Activated naive CD4-positive, alpha-beta T cell (primary cell): ENCODE measurements at regions not wholly inside any gene's neighbourhood (a gene's known extent, or its start where the extent isn't known, plus 50 kb on each side); places are given as distances from the start of the nearest gene placed in this dataset.
"Not testable (repeated sequence)": the region's sequence is repeated elsewhere in the genome, so short reads cannot be mapped to it uniquely, and the experiment has no call there.

Experiments used
- DNase-seq, 4 experiments: peaks; one replicate each; lab custom pipeline; 2025; lab: John Stamatoyannopoulos, UW

- no peak for DNase-seq
Observed at GRCh38 chrX:45485719-45486118, 285.0 kb upstream of the DIPK2B start.

GRCh38 chrX:45479835-45480422, 279.3 kb upstream of the DIPK2B start:
- DNase-seq, result no peak

GRCh38 chrX:45479196-45479834, 278.6 kb upstream of the DIPK2B start:
- DNase-seq, result no peak

- no peak for DNase-seq
Observed at GRCh38 chrX:45472968-45473367, 272.3 kb upstream of the DIPK2B start.

- DNase-seq, result not testable (repeated sequence)
Observed at GRCh38 chrX:45467537-45467936, 266.9 kb upstream of the DIPK2B start.

- DNase-seq, result not testable (repeated sequence)
Observed at GRCh38 chrX:45455732-45456131, 255.1 kb upstream of the DIPK2B start.

GRCh38 chrX:45454290-45454689, 253.6 kb upstream of the DIPK2B start:
- no peak for DNase-seq

GRCh38 chrX:45449982-45450381, 249.3 kb upstream of the DIPK2B start:
- no peak for DNase-seq

GRCh38 chrX:45447995-45448394, 247.3 kb upstream of the DIPK2B start:
- no peak for DNase-seq

GRCh38 chrX:45447331-45447730, 246.7 kb upstream of the DIPK2B start:
- DNase-seq, result no peak

GRCh38 chrX:45445745-45446412, 245.2 kb upstream of the DIPK2B start:
- no peak for DNase-seq

- DNase-seq, result no peak
Observed at GRCh38 chrX:45437186-45437585, 236.5 kb upstream of the DIPK2B start.

GRCh38 chrX:45435481-45435880, 234.8 kb upstream of the DIPK2B start:
- DNase-seq, result no peak

- DNase-seq, result no peak
Observed at GRCh38 chrX:45434231-45434630, 233.6 kb upstream of the DIPK2B start.

GRCh38 chrX:45428831-45429230, 228.2 kb upstream of the DIPK2B start:
- no peak for DNase-seq

- no peak for DNase-seq
Observed at GRCh38 chrX:45424326-45424725, 223.7 kb upstream of the DIPK2B start.

GRCh38 chrX:45422216-45422925, 221.7 kb upstream of the DIPK2B start:
- no peak for DNase-seq

GRCh38 chrX:45421806-45422205, 221.1 kb upstream of the DIPK2B start:
- DNase-seq, result no peak

- no peak for DNase-seq
Observed at GRCh38 chrX:45404206-45404605, 203.5 kb upstream of the DIPK2B start.

GRCh38 chrX:45401923-45402322, 201.2 kb upstream of the DIPK2B start:
- no peak for DNase-seq

- not testable (repeated sequence) for DNase-seq
Observed at GRCh38 chrX:45400951-45401725, 200.5 kb upstream of the DIPK2B start.
